Stimulated activated CD8-positive, alpha-beta memory T cell treated with anti-CD3 and anti-CD28 coated beads, Interleukin-7, amount 100 ng/mL, for 1 hour (primary cell): ENCODE measurements at regions not wholly inside any gene's neighbourhood (a gene's known extent, or its start where the extent isn't known, plus 50 kb on each side); places are given as distances from the start of the nearest gene placed in this dataset.

ENCODE experiments used
- DNase-seq, 2 donors: peaks; one replicate each; pipeline ENCODE4 v3.0.0-alpha.2; 2020; ENCODE audit warnings: low read depth in 2 of 2

- no peak for DNase-seq
These were observed 67.3 kb upstream of the VOPP1 start for GRCh38 chr7:55639640-55640039.

DNA sequence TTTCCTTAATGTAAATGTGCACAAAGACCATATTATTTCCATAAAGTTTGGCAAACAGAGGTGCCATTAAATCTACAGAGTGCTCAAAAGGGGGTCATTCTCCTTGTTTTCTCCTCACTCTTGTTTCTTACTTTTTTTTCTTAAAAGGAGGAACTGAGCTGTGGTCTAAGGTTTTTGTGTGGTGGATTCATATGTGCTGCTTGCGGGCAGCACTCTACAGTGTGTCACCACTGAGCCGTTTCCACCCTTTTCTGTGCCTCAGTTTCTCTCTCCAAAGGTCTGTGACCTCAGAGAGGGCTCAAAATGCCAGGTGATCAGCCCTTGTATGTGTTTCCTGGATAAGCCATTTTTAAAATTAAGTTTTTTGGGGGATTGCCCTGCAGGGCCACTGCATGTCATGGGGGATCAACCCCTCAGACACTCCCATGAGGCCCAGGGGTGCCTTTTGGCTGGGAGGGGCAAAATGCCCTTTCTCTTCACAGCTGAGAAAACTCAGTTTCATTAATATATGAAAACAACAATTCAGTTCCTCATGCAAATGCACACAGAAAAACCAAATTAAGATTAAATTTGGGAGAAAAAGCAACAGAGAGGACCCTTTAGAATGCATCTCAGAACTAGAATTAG is 56.9 kb upstream of the VOPP1 start:
- DNase-seq, result no peak

DNA sequence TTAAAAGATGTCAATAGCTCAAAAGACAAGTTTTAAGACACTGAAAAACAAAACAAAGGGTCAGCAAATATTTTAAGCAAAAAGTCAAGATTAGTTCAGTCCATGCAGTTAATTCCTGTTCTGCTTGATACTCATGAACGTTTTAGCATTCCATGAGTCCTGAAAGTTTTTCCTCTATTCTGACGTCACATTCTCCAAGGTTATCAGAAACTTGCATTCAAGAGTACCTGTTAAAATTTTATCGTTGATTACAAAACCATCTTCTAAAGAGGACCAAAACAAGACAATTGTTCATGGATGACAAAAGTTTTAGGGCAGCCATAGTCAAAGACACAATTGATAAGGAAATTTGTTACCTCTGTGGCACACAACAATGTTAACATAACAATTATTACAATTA is 52.5 kb upstream of the VOPP1 start:
- no peak for DNase-seq

GRCh38 chr7:55623617-55624016 is 51.3 kb upstream of the VOPP1 start:
- DNase-seq, result no peak

DNA sequence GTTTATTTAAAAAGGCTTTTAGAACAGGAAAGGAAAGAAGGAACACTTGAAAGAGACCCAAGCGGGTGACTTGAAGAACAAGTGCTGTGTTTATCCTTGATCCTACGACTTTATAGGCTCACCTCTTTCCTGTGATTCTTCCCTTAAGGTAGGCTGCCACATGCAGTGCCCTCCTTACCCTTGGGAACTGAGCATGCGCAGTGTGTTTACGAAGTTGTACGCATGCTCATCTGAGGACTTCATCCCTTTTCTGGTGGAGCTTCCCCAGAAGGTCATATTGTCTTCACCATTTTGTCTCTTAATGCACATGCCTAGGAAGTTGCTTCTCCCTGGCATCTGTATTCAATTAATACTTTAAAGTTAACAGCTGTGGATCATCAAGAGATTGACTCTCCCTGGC is 49.9 kb upstream of the VOPP1 start:
- DNase-seq, result no peak
